Psoas muscle (tissue), 7 donors: ENCODE measurements at regions not wholly inside any gene's neighbourhood (a gene's known extent, or its start where the extent isn't known, plus 50 kb on each side); places are given as distances from the start of the nearest gene placed in this dataset.

ENCODE experiments used
- ATAC-seq, 4 donors: fragments of 200-7000 bp; cut with Tn5 transposase; one replicate each; pipeline ENCODE4 v1.9.1; 2020; ENCODE audit warnings: moderate library complexity in 3 of 4, mild to moderate bottlenecking in 2 of 4
- DNase-seq, 2 donors: peaks; one replicate each; pipeline ENCODE4 v3.0.0-alpha.2; 2020
- H3K27ac ChIP-seq: fragments of 200-600 bp; one replicate; pipeline ENCODE4 v1.8.0; 2022
- H3K27me3 ChIP-seq, 3 donors: fragments of 200-600 bp in 1 of 3; one replicate each; pipeline versions ENCODE4 v1.6.1 to v1.8.0; 2013 to 2022; ENCODE audit warnings: low read length in 2 of 3, mild to moderate bottlenecking in 2 of 3, moderate library complexity in 1 of 3; ENCODE audit not compliant: insufficient read depth in 3 of 3
- H3K36me3 ChIP-seq, 2 donors: fragments of 200-600 bp in 1 of 2; one replicate each; pipeline versions ENCODE4 v1.6.1 to v1.8.0; 2013 to 2022; ENCODE audit warnings: low read depth in 1 of 2, mild to moderate bottlenecking in 1 of 2, moderate library complexity in 1 of 2; ENCODE audit not compliant: insufficient read depth in 1 of 2
- H3K4me1 ChIP-seq: fragments of 200-600 bp; one replicate; pipeline ENCODE4 v1.8.0; 2022
- H3K4me3 ChIP-seq: fragments of 200-600 bp; one replicate; pipeline ENCODE4 v1.8.0; 2022; ENCODE audit warnings: mild to moderate bottlenecking
- H3K9me3 ChIP-seq: fragments of 200-600 bp; one replicate; pipeline ENCODE4 v1.8.0; 2022
- CTCF ChIP-seq: fragments of 200-600 bp; IDR thresholded peaks from one replicate; pipeline ENCODE4 v1.8.0; 2022; ENCODE audit warnings: antibody characterized with exemption
- WGBS, 3 donors: extraction: QIAGEN DNeasy Blood & Tissue Kit; methylation state at CpG; one replicate each; pipeline versions ENCODE4 v1.1.6 to v1.1.7; 2013; 5-methylcytosine and 5-hydroxymethylcytosine counted together
- intact Hi-C, 2 donors: fragments of 100-400 bp; cut with DNase I; formaldehyde crosslinking; loops; one replicate each; pipeline versions ENCODE4 v1.11.0 to v1.14.2; 2022
- donor health status: healthy with polysubstance abuse.
- donor health status: DM: no; HTN: no; CAD: no; lungs with moderate emphysema.
- donor health status: Bipolar disorder and iron deficiency.
- donor health status: healthy.
- donor health status: DM: yes; HTN: yes; CAD: no.
- donor health status: DM: no; HTN: no; CAD: no.
- donor health status: DM: yes; HTN: yes; CAD: no.

- ATAC-seq (no peak), DNase-seq (no peak)
- intact Hi-C loops, result no loop called here
Observed at GRCh38 chr13:34883396-34883795, 58.7 kb upstream of the NBEA start.

GRCh38 chr13:34884366-34884765 lies 57.7 kb upstream of the NBEA start:
- no peaks in the 10 kb centered on the region for H3K27me3 ChIP-seq
- no peaks in the 10 kb centered on the region for H3K4me1 ChIP-seq
- intact Hi-C loops, result no loop called here
- no peak overlapping the region for H3K27ac ChIP-seq
- no peaks in the 10 kb centered on the region for H3K9me3 ChIP-seq
- ATAC-seq (no peak), DNase-seq (no peak)
- no peak overlapping the region for H3K4me3 ChIP-seq
- 56 to 79% (median 74%) methylated on average over 2 of the region's 2 CpGs for WGBS, 3 donors
- TF ChIP-seq CTCF, result no peak
- no peaks in the 10 kb centered on the region for H3K36me3 ChIP-seq

More at GRCh38 chr13:34883396-34883795, 58.7 kb upstream of the NBEA start:
- Histone ChIP-seq H3K4me1 (no peaks in the 10 kb centered on the region), H3K36me3 (no peaks in the 10 kb centered on the region), H3K9me3 (no peaks in the 10 kb centered on the region), H3K4me3 (no peak overlapping the region), H3K27ac (no peak overlapping the region), H3K27me3 (no peaks in the 10 kb centered on the region)
- 30 to 33% (median 31%) methylated on average over 6 of the region's 6 CpGs for WGBS, 3 donors
- no peak for TF ChIP-seq CTCF

GRCh38 chr13:34886121-34886875 lies 55.8 kb upstream of the NBEA start:
- no peak overlapping the region for H3K27ac ChIP-seq

DNA sequence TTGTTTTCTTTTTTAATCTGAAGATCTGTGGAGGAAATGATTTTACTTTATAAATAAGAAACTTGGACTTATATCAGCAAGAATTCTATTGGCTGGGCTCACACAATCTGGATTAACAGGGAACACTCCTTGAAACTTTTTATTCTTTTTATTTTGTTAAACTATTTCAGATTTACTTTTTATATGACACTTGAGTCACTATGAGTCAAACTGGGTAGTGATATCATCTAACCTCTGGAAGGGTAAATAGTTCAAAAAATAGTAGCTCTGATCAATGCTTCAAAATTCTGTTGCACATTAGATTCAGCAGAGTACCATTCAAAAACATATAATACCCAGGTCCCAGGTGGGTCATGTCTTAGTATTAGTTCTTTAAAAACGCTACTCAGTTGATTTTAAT lies 55.1 kb upstream of the NBEA start:
- no peaks in the 10 kb centered on the region for H3K4me1 ChIP-seq
- intact Hi-C loops, result no loop called here
- TF ChIP-seq CTCF, result no peak
- H3K36me3 ChIP-seq, result no peaks in the 10 kb centered on the region
- no peaks in the 10 kb centered on the region for H3K27me3 ChIP-seq
- DNase-seq, result no peak
- H3K4me3 ChIP-seq, result no peak overlapping the region
- ATAC-seq, result no peak
- H3K27ac ChIP-seq, result no peak overlapping the region
- WGBS, 3 donors, result 71 to 74% (median 71%) methylated on average over 1 of the region's 1 CpG
- H3K9me3 ChIP-seq, result no peaks in the 10 kb centered on the region

More at GRCh38 chr13:34886121-34886875, 55.8 kb upstream of the NBEA start:
- no peak overlapping the region for H3K4me3 ChIP-seq
- ATAC-seq, result no peak
- no peak for TF ChIP-seq CTCF
- intact Hi-C loops, result no loop called here
- 7 to 14% (median 8%) methylated on average over 2 of the region's 2 CpGs for WGBS, 3 donors
- no peaks in the 10 kb centered on the region for H3K4me1 ChIP-seq
- no peaks in the 10 kb centered on the region for H3K9me3 ChIP-seq
- DNase-seq, result no peak
- no peaks in the 10 kb centered on the region for H3K36me3 ChIP-seq
- H3K27me3 ChIP-seq, result no peaks in the 10 kb centered on the region
